ENCODE measurements at regions not wholly inside any gene's neighbourhood (a gene's known extent, or its start where the extent isn't known, plus 50 kb on each side); places are given as distances from the start of the nearest gene placed in this dataset.

DNA sequence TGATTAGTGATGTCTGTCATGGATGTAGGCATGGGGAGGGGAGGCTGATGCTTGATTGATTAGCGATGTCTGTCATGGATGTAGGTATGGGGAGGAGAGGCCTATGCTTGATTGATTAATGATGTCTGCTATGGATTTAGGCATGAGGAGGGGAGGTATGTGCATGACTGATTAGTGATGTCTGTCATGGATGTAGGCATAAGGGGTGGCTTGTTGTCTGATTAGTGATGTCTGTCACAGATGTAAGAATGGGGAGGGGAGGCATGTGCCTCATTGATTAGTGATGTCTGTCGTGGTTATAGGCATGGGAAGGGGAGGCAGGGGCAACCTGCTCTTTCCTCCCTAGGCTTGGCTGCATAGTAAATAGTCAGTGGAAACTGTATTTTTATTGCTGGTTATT is 409.4 kb downstream of the HAPSTR1 start:
- intact Hi-C loops (cut with micrococcal nuclease), result no loop called here
- Histone ChIP-seq H3K4me1 (replicated peaks in 1 of 2; ENCODE audit: control insufficient read depth in 2 of 2, insufficient read depth in 2 of 2, low read length in 2 of 2) (no peaks in the 10 kb centered on the region), H3K79me2 (ENCODE audit: control insufficient read depth, insufficient read depth, low read length) (no peaks in the 10 kb centered on the region), H3K9me1 (ENCODE audit: control insufficient read depth, insufficient read depth, low read length) (no peaks in the 10 kb centered on the region), H3K9ac (ENCODE audit: insufficient read depth in 1 of 2, low read depth in 2 of 2, low read length in 2 of 2) (no peak overlapping the region), H3K27ac (ENCODE audit: extremely low read depth, low read depth, low read length) (no peak overlapping the region), H3K4me2 (ENCODE audit: insufficient read depth, low read length) (no peak overlapping the region), H3K9me3 (replicated peaks; ENCODE audit: control insufficient read depth, insufficient read depth, low read depth, low read length) (no peaks in the 10 kb centered on the region), H3K4me3 (no peak overlapping the region), H2AFZ (ENCODE audit: low read depth, low read length) (no peak overlapping the region), H4K20me1 (replicated peaks; ENCODE audit: control insufficient read depth, insufficient read depth, low read length) (no peaks in the 10 kb centered on the region), H3K27me3 (ENCODE audit: control insufficient read depth in 2 of 2, insufficient read depth in 2 of 2, low read length in 2 of 2) (no peaks in the 10 kb centered on the region), H3K36me3 (ENCODE audit: control insufficient read depth, insufficient read depth, low read length) (no peaks in the 10 kb centered on the region)
- POLR2A ChIA-PET, result no interaction called here
- FAIRE-seq (no peak), DNase-seq (ENCODE audit: extremely low read depth in 1 of 4, low spot score in 3 of 4) (no peak), ATAC-seq (no peak)
- TF ChIP-seq, protein P1, sequence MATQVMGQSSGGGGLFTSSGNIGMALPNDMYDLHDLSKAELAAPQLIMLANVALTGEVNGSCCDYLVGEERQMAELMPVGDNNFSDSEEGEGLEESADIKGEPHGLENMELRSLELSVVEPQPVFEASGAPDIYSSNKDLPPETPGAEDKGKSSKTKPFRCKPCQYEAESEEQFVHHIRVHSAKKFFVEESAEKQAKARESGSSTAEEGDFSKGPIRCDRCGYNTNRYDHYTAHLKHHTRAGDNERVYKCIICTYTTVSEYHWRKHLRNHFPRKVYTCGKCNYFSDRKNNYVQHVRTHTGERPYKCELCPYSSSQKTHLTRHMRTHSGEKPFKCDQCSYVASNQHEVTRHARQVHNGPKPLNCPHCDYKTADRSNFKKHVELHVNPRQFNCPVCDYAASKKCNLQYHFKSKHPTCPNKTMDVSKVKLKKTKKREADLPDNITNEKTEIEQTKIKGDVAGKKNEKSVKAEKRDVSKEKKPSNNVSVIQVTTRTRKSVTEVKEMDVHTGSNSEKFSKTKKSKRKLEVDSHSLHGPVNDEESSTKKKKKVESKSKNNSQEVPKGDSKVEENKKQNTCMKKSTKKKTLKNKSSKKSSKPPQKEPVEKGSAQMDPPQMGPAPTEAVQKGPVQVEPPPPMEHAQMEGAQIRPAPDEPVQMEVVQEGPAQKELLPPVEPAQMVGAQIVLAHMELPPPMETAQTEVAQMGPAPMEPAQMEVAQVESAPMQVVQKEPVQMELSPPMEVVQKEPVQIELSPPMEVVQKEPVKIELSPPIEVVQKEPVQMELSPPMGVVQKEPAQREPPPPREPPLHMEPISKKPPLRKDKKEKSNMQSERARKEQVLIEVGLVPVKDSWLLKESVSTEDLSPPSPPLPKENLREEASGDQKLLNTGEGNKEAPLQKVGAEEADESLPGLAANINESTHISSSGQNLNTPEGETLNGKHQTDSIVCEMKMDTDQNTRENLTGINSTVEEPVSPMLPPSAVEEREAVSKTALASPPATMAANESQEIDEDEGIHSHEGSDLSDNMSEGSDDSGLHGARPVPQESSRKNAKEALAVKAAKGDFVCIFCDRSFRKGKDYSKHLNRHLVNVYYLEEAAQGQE (IDR thresholded peaks at IDR 0.05; ENCODE audit: borderline replicate concordance), result peak; percentile 43; the same call in 1 of the 2 replicates
- TF ChIP-seq, protein P1 (CRISPR knock-in tag; IDR thresholded peaks at IDR 0.05; ENCODE audit: low read depth), result no peak
- TF ChIP-seq, protein P2, sequence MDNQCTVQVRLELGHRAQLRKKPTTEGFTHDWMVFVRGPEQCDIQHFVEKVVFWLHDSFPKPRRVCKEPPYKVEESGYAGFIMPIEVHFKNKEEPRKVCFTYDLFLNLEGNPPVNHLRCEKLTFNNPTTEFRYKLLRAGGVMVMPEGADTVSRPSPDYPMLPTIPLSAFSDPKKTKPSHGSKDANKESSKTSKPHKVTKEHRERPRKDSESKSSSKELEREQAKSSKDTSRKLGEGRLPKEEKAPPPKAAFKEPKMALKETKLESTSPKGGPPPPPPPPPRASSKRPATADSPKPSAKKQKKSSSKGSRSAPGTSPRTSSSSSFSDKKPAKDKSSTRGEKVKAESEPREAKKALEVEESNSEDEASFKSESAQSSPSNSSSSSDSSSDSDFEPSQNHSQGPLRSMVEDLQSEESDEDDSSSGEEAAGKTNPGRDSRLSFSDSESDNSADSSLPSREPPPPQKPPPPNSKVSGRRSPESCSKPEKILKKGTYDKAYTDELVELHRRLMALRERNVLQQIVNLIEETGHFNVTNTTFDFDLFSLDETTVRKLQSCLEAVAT (IDR thresholded peaks at IDR 0.05), result peak in 1 of 2 experiments; percentile 98; a peak in 2 of 4 replicates
- TF ChIP-seq, protein P3, sequence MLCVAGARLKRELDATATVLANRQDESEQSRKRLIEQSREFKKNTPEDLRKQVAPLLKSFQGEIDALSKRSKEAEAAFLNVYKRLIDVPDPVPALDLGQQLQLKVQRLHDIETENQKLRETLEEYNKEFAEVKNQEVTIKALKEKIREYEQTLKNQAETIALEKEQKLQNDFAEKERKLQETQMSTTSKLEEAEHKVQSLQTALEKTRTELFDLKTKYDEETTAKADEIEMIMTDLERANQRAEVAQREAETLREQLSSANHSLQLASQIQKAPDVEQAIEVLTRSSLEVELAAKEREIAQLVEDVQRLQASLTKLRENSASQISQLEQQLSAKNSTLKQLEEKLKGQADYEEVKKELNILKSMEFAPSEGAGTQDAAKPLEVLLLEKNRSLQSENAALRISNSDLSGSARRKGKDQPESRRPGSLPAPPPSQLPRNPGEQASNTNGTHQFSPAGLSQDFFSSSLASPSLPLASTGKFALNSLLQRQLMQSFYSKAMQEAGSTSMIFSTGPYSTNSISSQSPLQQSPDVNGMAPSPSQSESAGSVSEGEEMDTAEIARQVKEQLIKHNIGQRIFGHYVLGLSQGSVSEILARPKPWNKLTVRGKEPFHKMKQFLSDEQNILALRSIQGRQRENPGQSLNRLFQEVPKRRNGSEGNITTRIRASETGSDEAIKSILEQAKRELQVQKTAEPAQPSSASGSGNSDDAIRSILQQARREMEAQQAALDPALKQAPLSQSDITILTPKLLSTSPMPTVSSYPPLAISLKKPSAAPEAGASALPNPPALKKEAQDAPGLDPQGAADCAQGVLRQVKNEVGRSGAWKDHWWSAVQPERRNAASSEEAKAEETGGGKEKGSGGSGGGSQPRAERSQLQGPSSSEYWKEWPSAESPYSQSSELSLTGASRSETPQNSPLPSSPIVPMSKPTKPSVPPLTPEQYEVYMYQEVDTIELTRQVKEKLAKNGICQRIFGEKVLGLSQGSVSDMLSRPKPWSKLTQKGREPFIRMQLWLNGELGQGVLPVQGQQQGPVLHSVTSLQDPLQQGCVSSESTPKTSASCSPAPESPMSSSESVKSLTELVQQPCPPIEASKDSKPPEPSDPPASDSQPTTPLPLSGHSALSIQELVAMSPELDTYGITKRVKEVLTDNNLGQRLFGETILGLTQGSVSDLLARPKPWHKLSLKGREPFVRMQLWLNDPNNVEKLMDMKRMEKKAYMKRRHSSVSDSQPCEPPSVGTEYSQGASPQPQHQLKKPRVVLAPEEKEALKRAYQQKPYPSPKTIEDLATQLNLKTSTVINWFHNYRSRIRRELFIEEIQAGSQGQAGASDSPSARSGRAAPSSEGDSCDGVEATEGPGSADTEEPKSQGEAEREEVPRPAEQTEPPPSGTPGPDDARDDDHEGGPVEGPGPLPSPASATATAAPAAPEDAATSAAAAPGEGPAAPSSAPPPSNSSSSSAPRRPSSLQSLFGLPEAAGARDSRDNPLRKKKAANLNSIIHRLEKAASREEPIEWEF (CRISPR knock-in tag; IDR thresholded peaks at IDR 0.05), result no peak
- TF ChIP-seq ZBTB17 (CRISPR knock-in tag; IDR thresholded peaks at IDR 0.05), result peak; percentile 94
- TF ChIP-seq, protein P4, sequence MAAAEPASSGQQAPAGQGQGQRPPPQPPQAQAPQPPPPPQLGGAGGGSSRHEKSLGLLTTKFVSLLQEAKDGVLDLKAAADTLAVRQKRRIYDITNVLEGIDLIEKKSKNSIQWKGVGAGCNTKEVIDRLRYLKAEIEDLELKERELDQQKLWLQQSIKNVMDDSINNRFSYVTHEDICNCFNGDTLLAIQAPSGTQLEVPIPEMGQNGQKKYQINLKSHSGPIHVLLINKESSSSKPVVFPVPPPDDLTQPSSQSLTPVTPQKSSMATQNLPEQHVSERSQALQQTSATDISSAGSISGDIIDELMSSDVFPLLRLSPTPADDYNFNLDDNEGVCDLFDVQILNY (CRISPR knock-in tag; IDR thresholded peaks at IDR 0.05), result no peak
- peak; percentile 59; the same call in 1 of the 2 replicates for TF ChIP-seq ZNF23 (CRISPR knock-in tag; IDR thresholded peaks at IDR 0.05)
- CTCF ChIA-PET (ENCODE audit: low intra/inter-chr PET ratio), result no interaction called here
- 0% methylated on average over 2 of the region's 2 CpGs for WGBS (ENCODE audit: insufficient coverage, low coverage, missing lambda C conversion rate)
- no TSS peak for BruUV-seq (replicated peaks)
- in situ Hi-C loops (cut with MboI), result no loop called here
